Liver (tissue), 8 donors: ENCODE measurements at regions not wholly inside any gene's neighbourhood (a gene's known extent, or its start where the extent isn't known, plus 50 kb on each side); places are given as distances from the start of the nearest gene placed in this dataset.

ENCODE experiments used
- DNase-seq: peaks from one replicate; pipeline ENCODE4 v3.0.0-alpha.2; 2017; ENCODE audit warnings: low spot score
- H3K27ac ChIP-seq, 2 donors: one replicate each; pipeline ENCODE4 v1.7.0; 2013; ENCODE audit warnings: inconsistent platforms in 2 of 2, low read length in 2 of 2, control low read depth in 1 of 2, low read depth in 1 of 2, mild to moderate bottlenecking in 1 of 2
- H3K27me3 ChIP-seq, 4 donors: one replicate each; pipeline versions ENCODE4 v1.6.1 to v1.7.0; 2013; ENCODE audit warnings: low read length in 3 of 4, inconsistent platforms in 1 of 4, mild to moderate bottlenecking in 1 of 4, moderate library complexity in 1 of 4; ENCODE audit not compliant: control insufficient read depth in 4 of 4, insufficient read depth in 4 of 4
- H3K36me3 ChIP-seq, 4 donors: one replicate each; pipeline versions ENCODE4 v1.6.1 to v1.7.0; 2013; ENCODE audit warnings: low read length in 3 of 4, mild to moderate bottlenecking in 3 of 4, low read depth in 1 of 4, moderate library complexity in 1 of 4; ENCODE audit not compliant: control insufficient read depth in 4 of 4, insufficient read depth in 3 of 4
- H3K4me1 ChIP-seq, 4 donors: one replicate each; pipeline versions ENCODE4 v1.6.1 to v1.7.0; 2013; ENCODE audit warnings: low read length in 3 of 4, mild to moderate bottlenecking in 3 of 4, moderate library complexity in 1 of 4; ENCODE audit not compliant: control insufficient read depth in 4 of 4, insufficient read depth in 4 of 4
- H3K4me3 ChIP-seq, 3 donors: one replicate each; pipeline versions ENCODE4 v1.6.1 to v1.7.0; 2013; ENCODE audit warnings: low read length in 3 of 3, control low read depth in 1 of 3, low read depth in 1 of 3, mild to moderate bottlenecking in 1 of 3
- H3K9ac ChIP-seq, 2 donors: one replicate each; pipeline ENCODE4 v1.7.0; 2013; ENCODE audit warnings: low read length in 2 of 2, mild to moderate bottlenecking in 2 of 2, moderate library complexity in 2 of 2, control low read depth in 1 of 2, low read depth in 1 of 2
- H3K9me3 ChIP-seq, 4 donors: one replicate each; pipeline versions ENCODE4 v1.6.1 to v1.7.0; 2013; ENCODE audit warnings: low read length in 3 of 4; ENCODE audit not compliant: control insufficient read depth in 4 of 4
- ATF3 ChIP-seq: IDR thresholded peaks from 2 replicates; pipeline ENCODE4 v1.6.1; 2016; ENCODE audit warnings: antibody characterized with exemption
- CTCF ChIP-seq: fragments of 150-350 bp; IDR thresholded peaks from 2 replicates; pipeline ENCODE4 v1.5.1; 2017; ENCODE audit warnings: improper control_type of control experiment, low read depth, low read length; ENCODE audit not compliant: missing input control
- EGR1 ChIP-seq, 2 donors: IDR thresholded peaks; 2 replicates each; pipeline ENCODE4 v1.6.1; 2016 to 2018; ENCODE audit warnings: antibody characterized with exemption in 2 of 2, low read depth in 2 of 2
- FOXA1 ChIP-seq: IDR thresholded peaks from 2 replicates; pipeline ENCODE4 v1.6.1; 2016; ENCODE audit warnings: antibody characterized with exemption
- GABPA ChIP-seq, 2 donors: IDR thresholded peaks in 1 of 2; conservative IDR thresholded peaks in 1 of 2; 2 replicates each; pipeline ENCODE4 v1.6.1; 2016; ENCODE audit warnings: antibody characterized with exemption in 2 of 2, mild to moderate bottlenecking in 1 of 2, moderate library complexity in 1 of 2
- HNF4A ChIP-seq, 2 donors: conservative IDR thresholded peaks; 2 replicates each; pipeline ENCODE4 v1.6.1; 2016; ENCODE audit warnings: antibody characterized with exemption in 2 of 2, mild to moderate bottlenecking in 2 of 2
- HNF4G ChIP-seq: IDR thresholded peaks from 2 replicates; pipeline ENCODE4 v1.6.1; 2016; ENCODE audit warnings: antibody characterized with exemption
- JUND ChIP-seq, 2 donors: IDR thresholded peaks; 2 replicates each; pipeline ENCODE4 v1.6.1; 2016; ENCODE audit warnings: antibody characterized with exemption in 2 of 2
- MAX ChIP-seq: IDR thresholded peaks from 2 replicates; pipeline ENCODE4 v1.6.1; 2016; ENCODE audit warnings: antibody characterized with exemption
- NR2F2 ChIP-seq: IDR thresholded peaks from 2 replicates; pipeline ENCODE4 v1.6.1; 2016; ENCODE audit warnings: antibody characterized with exemption
- RXRA ChIP-seq, 2 donors: IDR thresholded peaks; 2 replicates each; pipeline ENCODE4 v1.6.1; 2017 to 2018; ENCODE audit warnings: antibody characterized with exemption in 2 of 2, mild to moderate bottlenecking in 1 of 2
- SP1 ChIP-seq: IDR thresholded peaks from 2 replicates; pipeline ENCODE4 v1.6.1; 2018; ENCODE audit warnings: antibody characterized with exemption, mild to moderate bottlenecking
- TAF1 ChIP-seq: conservative IDR thresholded peaks from 2 replicates; pipeline ENCODE4 v1.6.1; 2016; ENCODE audit warnings: antibody characterized with exemption, mild to moderate bottlenecking
- YY1 ChIP-seq: IDR thresholded peaks from 2 replicates; pipeline ENCODE4 v1.6.1; 2016; ENCODE audit warnings: antibody characterized with exemption, mild to moderate bottlenecking
- WGBS: extraction: QIAGEN DNeasy Blood & Tissue Kit; methylation state at CpG from one replicate; pipeline ENCODE4 v1.1.7; 2013; 5-methylcytosine and 5-hydroxymethylcytosine counted together
- TF ChIP-seq, protein P1 (sequence below): IDR thresholded peaks from 2 replicates; pipeline ENCODE4 v1.6.1; 2016; ENCODE audit warnings: antibody characterized with exemption
- TF ChIP-seq, protein P2 (sequence below): IDR thresholded peaks from 2 replicates; pipeline ENCODE4 v1.6.1; 2016; ENCODE audit warnings: antibody characterized with exemption, mild to moderate bottlenecking
- donor health status: healthy.
- donor health status: healthy.
- donor health status: healthy.
- donor health status: healthy.
- donor health status: healthy.

DNA sequence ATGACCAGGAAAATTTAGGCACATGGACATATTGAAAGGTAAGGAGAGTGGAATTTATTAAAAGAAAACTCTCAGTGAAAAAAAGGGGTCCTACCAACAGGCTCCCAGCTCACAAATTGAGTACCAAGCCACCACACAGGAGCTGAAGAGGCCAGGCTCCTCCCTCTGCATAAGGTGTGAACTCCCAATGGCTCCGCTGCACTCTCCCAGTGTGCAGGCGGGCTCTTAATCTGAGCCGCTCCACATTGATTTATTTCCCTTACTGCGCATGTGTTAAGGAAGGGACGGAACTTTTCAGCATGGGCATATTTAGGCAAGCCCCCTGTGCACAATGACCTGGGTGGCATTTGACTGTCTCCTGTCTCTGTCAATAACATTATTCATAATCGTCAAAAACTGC lies 68.6 kb upstream of the PLEKHG7 start:
- 95% methylated on average over 6 of the region's 6 CpGs for WGBS
- TF ChIP-seq HNF4A (conservative IDR thresholded peaks at IDR 0.05) (no peak), SP1 (no peak), MAX (no peak), JUND (IDR thresholded peaks at IDR 0.05) (no peak), ATF3 (no peak), TAF1 (no peak), YY1 (no peak), NR2F2 (no peak), HNF4G (no peak), EGR1 (IDR thresholded peaks at IDR 0.05; ENCODE audit: low read depth in 2 of 2) (no peak), FOXA1 (no peak), RXRA (IDR thresholded peaks at IDR 0.05) (no peak), CTCF (no peak)
- TF ChIP-seq, protein P1, sequence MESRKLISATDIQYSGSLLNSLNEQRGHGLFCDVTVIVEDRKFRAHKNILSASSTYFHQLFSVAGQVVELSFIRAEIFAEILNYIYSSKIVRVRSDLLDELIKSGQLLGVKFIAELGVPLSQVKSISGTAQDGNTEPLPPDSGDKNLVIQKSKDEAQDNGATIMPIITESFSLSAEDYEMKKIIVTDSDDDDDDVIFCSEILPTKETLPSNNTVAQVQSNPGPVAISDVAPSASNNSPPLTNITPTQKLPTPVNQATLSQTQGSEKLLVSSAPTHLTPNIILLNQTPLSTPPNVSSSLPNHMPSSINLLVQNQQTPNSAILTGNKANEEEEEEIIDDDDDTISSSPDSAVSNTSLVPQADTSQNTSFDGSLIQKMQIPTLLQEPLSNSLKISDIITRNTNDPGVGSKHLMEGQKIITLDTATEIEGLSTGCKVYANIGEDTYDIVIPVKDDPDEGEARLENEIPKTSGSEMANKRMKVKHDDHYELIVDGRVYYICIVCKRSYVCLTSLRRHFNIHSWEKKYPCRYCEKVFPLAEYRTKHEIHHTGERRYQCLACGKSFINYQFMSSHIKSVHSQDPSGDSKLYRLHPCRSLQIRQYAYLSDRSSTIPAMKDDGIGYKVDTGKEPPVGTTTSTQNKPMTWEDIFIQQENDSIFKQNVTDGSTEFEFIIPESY, result no peak
- no peak for DNase-seq
- Histone ChIP-seq H3K9ac (no peak overlapping the region), H3K36me3 (no peaks in the 10 kb centered on the region), H3K4me1 (no peaks in the 10 kb centered on the region), H3K9me3 (no peaks in the 10 kb centered on the region), H3K4me3 (no peak overlapping the region), H3K27me3 (no peaks in the 10 kb centered on the region), H3K27ac (no peak overlapping the region)

GRCh38 chr12:92630968-92631367 lies 71.8 kb upstream of the PLEKHG7 start:
- 89% methylated on average over 6 of the region's 6 CpGs for WGBS
- no peak for DNase-seq
- H3K36me3 ChIP-seq, result no peaks in the 10 kb centered on the region
- no peaks in the 10 kb centered on the region for H3K27me3 ChIP-seq
- no peak overlapping the region for H3K4me3 ChIP-seq
- no peaks in the 10 kb centered on the region for H3K9me3 ChIP-seq
- no peak overlapping the region for H3K27ac ChIP-seq
- H3K4me1 ChIP-seq, result no peaks in the 10 kb centered on the region
- no peak for TF ChIP-seq SP1
- no peak for TF ChIP-seq ATF3
- TF ChIP-seq RXRA (IDR thresholded peaks at IDR 0.05), result no peak
- TF ChIP-seq CTCF, result no peak
- TF ChIP-seq YY1, result no peak
- TF ChIP-seq, protein P2, sequence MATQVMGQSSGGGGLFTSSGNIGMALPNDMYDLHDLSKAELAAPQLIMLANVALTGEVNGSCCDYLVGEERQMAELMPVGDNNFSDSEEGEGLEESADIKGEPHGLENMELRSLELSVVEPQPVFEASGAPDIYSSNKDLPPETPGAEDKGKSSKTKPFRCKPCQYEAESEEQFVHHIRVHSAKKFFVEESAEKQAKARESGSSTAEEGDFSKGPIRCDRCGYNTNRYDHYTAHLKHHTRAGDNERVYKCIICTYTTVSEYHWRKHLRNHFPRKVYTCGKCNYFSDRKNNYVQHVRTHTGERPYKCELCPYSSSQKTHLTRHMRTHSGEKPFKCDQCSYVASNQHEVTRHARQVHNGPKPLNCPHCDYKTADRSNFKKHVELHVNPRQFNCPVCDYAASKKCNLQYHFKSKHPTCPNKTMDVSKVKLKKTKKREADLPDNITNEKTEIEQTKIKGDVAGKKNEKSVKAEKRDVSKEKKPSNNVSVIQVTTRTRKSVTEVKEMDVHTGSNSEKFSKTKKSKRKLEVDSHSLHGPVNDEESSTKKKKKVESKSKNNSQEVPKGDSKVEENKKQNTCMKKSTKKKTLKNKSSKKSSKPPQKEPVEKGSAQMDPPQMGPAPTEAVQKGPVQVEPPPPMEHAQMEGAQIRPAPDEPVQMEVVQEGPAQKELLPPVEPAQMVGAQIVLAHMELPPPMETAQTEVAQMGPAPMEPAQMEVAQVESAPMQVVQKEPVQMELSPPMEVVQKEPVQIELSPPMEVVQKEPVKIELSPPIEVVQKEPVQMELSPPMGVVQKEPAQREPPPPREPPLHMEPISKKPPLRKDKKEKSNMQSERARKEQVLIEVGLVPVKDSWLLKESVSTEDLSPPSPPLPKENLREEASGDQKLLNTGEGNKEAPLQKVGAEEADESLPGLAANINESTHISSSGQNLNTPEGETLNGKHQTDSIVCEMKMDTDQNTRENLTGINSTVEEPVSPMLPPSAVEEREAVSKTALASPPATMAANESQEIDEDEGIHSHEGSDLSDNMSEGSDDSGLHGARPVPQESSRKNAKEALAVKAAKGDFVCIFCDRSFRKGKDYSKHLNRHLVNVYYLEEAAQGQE, result no peak
- no peak for TF ChIP-seq EGR1 (IDR thresholded peaks at IDR 0.05; ENCODE audit: low read depth in 2 of 2)
- no peak for TF ChIP-seq MAX
- no peak for TF ChIP-seq FOXA1
- TF ChIP-seq TAF1, result no peak
- no peak for TF ChIP-seq GABPA (IDR thresholded peaks at IDR 0.05 in 1 of 2, conservative IDR thresholded peaks at IDR 0.05 in 1 of 2)
- no peak overlapping the region for H3K9ac ChIP-seq
